ENCODE measurements at regions not wholly inside any gene's neighbourhood (a gene's known extent, or its start where the extent isn't known, plus 50 kb on each side); places are given as distances from the start of the nearest gene placed in this dataset.

GRCh38 chr4:29541757-29542156 lies 1178.4 kb upstream of the PCDH7 start:
- TF ChIP-seq CTCF (IDR thresholded peaks at IDR 0.05) (no peak), EP300 (IDR thresholded peaks at IDR 0.05) (no peak)

All from tibial nerve (tissue), 4 donors.